Gastroesophageal sphincter (tissue), 3 donors: ENCODE measurements at regions not wholly inside any gene's neighbourhood (a gene's known extent, or its start where the extent isn't known, plus 50 kb on each side); places are given as distances from the start of the nearest gene placed in this dataset.

Experiments used
- EP300 ChIP-seq: sonication (generic); formaldehyde crosslinking; IDR thresholded peaks from one replicate; pipeline ENCODE4 v1.6.1; 2017; ENCODE audit warnings: antibody characterized with exemption, mild to moderate bottlenecking
- POLR2A ChIP-seq, 2 donors: fragments of 450-650 bp; IDR thresholded peaks; one replicate each; pipeline ENCODE4 v1.6.1; 2017; ENCODE audit warnings: antibody characterized with exemption in 2 of 2, mild to moderate bottlenecking in 2 of 2, moderate library complexity in 1 of 2
- POLR2AphosphoS5 ChIP-seq: sonication (generic); formaldehyde crosslinking; IDR thresholded peaks from one replicate; pipeline ENCODE4 v1.6.1; 2017; ENCODE audit warnings: antibody characterized with exemption
- TF ChIP-seq, protein P1 (sequence below), 4 experiments: fragments of 200-600 bp in 2 of 4; fragments of 450-650 bp in 2 of 4; sonication (generic) in 1 of 4; IDR thresholded peaks; one replicate each; pipeline ENCODE4 v1.5.1; 2017 to 2019; ENCODE audit warnings: antibody characterized with exemption in 4 of 4, mild to moderate bottlenecking in 2 of 4, moderate library complexity in 2 of 4

DNA sequence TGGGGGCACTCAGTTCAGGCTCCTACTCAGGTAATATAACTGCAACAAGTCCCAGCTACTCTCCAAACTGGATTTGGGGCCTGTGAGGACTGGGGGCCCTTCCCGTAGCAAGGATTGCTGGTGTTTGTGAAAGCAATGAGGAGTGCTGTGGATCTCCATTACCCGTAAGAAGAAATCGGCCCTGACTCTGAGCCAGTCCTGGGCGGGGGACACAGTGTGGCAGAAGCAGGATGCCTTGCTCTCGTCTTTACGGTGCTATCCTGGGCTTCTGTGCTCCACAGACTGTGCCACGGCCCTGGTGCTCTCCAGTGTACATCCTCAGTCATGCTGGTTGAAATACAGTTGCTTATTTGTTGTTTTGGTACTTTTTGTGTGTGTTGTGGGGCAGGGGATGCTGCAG lies 172.9 kb downstream of the NDUFA10 start:
- TF ChIP-seq, protein P1, sequence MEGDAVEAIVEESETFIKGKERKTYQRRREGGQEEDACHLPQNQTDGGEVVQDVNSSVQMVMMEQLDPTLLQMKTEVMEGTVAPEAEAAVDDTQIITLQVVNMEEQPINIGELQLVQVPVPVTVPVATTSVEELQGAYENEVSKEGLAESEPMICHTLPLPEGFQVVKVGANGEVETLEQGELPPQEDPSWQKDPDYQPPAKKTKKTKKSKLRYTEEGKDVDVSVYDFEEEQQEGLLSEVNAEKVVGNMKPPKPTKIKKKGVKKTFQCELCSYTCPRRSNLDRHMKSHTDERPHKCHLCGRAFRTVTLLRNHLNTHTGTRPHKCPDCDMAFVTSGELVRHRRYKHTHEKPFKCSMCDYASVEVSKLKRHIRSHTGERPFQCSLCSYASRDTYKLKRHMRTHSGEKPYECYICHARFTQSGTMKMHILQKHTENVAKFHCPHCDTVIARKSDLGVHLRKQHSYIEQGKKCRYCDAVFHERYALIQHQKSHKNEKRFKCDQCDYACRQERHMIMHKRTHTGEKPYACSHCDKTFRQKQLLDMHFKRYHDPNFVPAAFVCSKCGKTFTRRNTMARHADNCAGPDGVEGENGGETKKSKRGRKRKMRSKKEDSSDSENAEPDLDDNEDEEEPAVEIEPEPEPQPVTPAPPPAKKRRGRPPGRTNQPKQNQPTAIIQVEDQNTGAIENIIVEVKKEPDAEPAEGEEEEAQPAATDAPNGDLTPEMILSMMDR (IDR thresholded peaks at IDR 0.05) = no peak
- TF ChIP-seq POLR2A (IDR thresholded peaks at IDR 0.05) (no peak), POLR2AphosphoS5 (no peak), EP300 (no peak)
